CD4-positive, alpha-beta T cell treated with Interleukin-15 for 4 hours (primary cell): ENCODE measurements at regions not wholly inside any gene's neighbourhood (a gene's known extent, or its start where the extent isn't known, plus 50 kb on each side); places are given as distances from the start of the nearest gene placed in this dataset.

Experiments used
- DNase-seq: peaks from one replicate; pipeline ENCODE4 v3.0.0-alpha.2; 2020; ENCODE audit warnings: low spot score

DNA sequence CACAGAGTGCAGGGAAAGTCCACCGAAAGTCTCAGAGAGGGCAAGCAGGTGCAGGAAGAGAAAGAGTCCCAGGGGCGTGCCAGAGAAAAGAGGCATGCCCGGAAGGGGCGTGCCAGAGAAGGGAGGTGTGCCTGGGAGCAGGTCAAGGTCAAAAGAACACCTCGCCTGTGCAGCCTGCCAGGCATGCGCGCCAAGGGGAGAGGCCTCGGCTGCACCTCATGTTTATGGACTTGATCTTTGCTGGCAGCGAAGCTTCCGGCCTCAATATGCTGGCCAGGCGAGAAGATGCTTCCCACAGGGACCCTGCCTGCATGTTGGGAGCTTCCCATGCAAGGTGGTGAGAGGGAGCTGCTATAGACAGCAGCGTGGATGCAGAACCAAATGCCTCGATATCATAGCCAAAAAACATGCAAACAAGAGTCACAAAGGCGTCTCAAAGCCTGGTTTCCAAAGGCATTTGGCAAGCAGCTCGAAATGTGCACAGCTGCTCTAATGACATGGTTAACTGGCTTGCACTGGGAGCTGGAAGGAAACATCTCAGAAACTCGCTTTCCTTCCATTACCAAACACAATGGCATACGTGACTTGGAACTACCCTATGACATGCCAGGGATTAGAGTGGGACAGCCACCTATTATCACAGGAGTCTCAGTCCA lies 192.5 kb upstream of the PPP2R2D start:
- no peak for DNase-seq

GRCh38 chr10:131710142-131710861 lies 190.5 kb upstream of the PPP2R2D start:
- no peak for DNase-seq

- DNase-seq: no peak
Observed at GRCh38 chr10:131722121-131722520, 178.7 kb upstream of the PPP2R2D start.

- no peak for DNase-seq
Observed at GRCh38 chr10:131722525-131723264, 178.1 kb upstream of the PPP2R2D start.

- DNase-seq: no peak
Observed at GRCh38 chr10:131723297-131724168, 177.3 kb upstream of the PPP2R2D start.

DNA sequence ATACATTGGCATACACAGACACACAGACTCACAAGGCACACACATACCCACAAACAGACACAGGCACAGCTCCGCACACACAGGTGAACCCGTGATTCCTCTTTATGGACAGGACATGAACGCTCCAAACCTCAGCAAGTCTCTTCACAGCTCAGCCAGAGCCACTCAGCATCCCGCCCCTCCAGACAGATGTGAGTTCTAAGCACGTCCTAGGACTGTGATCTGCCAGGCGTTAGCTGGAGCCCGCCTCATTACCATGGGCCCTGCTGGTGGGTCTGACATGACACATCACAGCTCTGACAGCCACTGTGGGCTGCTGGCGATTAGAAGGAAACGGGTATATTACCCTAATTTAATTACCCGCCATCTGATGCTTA lies 176.7 kb upstream of the PPP2R2D start:
- DNase-seq: no peak

- no peak for DNase-seq
Observed at GRCh38 chr10:131724891-131725580, 175.8 kb upstream of the PPP2R2D start.

DNA sequence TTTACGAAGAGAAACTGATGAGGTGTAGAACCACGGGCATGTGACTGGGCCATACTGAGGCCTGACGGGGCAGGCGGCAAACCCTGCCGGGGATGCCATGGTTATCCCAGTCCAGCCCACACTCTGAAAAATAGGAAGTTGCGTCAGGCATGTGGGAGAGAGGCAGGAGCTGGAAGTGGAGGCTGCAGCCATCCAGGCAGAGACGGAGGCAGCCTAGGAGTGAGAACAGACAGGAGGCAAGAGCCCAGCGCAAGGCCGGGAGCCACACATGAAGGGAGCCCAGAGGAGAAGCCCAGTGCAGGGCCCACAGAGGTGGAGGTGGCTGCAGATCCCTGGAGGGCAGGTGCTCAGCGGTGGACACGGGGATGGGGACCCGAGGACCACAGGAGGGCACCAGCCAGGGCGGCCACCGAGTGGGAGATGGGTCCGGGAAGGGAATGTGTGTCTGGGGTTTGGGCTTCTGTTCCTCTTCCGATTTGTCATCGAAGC lies 175.2 kb upstream of the PPP2R2D start:
- DNase-seq: no peak

DNA sequence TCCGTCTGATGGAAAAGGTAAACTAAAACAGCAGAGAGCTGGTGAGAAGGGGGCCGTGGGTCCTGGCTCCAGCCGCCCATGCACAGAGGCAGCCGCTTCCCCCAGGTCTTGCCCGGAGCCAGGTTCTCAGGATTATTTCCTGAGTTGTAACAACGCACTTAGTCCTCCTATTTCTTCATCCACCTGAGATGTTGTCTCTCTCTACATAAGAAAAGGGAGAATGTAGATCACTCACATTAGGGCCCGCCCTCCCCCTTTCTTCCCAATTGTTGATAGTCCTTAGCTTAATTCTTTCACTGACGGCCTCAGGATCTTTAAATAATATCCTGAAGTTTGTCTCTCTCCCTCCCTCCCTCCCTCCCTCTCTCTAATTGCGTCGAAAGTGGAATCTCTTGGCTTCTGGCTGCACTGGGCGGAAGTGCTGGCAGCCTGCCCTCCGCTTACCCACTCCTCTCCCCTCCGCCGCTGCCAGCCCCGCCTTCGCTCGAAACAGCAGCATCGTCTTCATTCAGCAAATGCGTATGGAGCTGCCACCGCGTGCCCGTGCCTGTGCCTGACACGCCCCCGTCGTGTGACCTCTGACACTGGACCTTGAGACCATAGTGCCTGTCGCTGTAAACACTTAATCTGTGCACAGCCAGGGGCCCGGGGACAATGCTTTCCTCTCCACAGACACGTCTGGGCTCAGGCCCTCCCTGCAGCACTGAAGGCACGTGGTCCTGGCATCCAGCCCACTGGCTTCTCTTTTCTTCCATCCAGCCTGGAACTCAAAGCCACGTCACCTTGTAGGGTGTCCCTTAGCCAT lies 174.5 kb upstream of the PPP2R2D start:
- DNase-seq: no peak

GRCh38 chr10:131726967-131727366 lies 173.8 kb upstream of the PPP2R2D start:
- no peak for DNase-seq

DNA sequence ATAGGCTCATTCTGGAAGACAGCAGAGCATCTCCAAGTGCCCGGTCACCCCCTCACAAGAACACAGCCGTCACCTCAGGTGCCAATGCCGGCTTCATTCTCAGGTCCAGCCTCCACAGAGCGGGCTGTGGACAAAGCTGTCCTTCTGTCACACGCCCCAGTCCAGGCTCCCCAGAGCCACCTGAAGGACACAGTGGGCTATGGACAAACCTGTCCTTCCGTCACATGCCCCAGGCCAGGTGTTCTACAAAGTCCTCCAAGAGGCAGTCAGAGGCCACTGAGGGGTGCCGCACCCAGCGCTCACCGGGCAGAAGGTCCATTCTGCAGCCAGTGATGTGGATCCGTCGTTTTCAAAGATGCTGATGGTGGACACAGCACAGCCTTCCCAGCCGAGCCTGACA lies 173.2 kb upstream of the PPP2R2D start:
- DNase-seq: no peak

GRCh38 chr10:131728286-131729228 lies 172.3 kb upstream of the PPP2R2D start:
- no peak for DNase-seq

DNA sequence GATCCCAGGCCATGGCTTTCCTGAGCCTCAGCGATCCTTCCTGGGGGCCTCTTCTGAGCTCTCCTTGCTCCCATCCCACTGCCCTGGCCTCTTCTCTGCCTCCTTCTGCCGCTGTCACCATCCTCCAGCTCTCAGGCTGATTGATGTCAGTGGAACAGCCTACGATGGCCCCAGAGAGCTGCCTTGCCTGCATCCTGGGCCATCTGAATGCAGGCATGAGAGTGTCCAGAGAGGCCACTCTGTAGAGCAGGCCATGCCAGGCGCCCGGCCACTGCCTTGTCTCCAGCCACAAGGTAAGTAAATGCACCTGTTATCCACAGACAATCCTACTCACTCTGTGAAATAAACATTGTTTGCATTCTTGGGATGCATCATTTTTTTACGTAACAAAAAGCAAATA lies 171.4 kb upstream of the PPP2R2D start:
- DNase-seq: no peak

DNA sequence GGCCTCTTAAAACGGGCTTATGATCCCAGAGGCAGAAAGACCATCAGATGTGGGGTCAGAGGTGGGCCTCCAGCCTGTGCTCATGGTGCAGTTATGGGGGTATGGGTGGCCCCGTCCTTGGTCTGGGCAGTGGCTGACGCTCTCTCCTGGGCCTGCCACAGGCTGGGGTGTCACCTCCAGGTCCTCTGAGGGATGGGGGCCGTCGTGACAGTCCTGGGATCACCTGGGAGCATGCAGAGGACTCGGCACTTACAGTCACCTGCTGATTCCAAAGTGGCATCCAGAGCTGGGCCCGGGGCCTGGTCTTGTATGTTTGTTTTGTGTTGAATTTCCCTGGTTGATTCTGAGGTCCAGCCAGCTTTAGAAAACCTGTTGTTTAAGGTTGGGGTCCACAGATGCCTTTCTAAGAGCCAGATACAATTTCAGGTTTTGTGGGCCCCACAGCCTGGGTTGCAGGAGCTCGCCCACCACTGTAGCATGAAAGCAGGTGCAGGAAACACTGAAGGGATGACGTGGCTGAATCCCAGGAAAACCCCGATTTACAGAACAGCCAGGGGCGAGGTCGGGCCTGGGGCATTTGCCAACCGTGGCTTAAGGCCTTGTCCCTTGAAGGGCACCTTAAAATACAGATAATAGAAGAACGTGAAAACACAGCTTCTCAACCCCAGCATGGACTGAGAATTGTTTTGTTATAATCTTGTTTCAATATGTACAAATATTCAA lies 170.7 kb upstream of the PPP2R2D start:
- DNase-seq: no peak

- no peak for DNase-seq
Observed at GRCh38 chr10:131730771-131731497, 169.9 kb upstream of the PPP2R2D start.

- DNase-seq: no peak
Observed at GRCh38 chr10:131731780-131732630, 168.8 kb upstream of the PPP2R2D start.

- no peak for DNase-seq
Observed at GRCh38 chr10:131732631-131733127, 168.1 kb upstream of the PPP2R2D start.
